ENCODE measurements at regions not wholly inside any gene's neighbourhood (a gene's known extent, or its start where the extent isn't known, plus 50 kb on each side); places are given as distances from the start of the nearest gene placed in this dataset.

DNA sequence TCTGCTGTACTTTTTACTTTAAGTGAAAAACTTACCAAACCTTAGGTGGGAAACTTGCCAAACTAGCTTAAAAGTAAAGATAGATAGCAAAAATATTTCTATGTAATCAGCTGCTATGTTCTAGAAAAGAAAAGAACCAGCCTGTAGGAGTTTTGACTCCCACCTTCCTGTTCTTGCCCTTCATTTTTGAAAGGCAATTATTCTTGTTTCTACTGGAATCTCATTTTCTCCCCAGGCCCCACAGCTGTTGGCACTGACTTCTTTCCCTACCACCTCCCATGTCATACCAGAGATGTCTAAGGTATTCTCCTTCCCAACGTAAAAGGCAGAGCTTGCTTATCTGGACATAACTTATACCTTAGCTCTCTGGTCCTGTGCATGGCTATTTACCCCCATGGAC is 389.7 kb downstream of the ARHGEF28 start:
- no peak overlapping the region for H3K4me2 ChIP-seq (ENCODE audit: low read depth, low read length, poor library complexity, severe bottlenecking)
- H2AFZ ChIP-seq (ENCODE audit: low read length): no peak overlapping the region
- no peaks in the 10 kb centered on the region for H4K20me1 ChIP-seq (ENCODE audit: insufficient read depth, low read length, poor library complexity, severe bottlenecking)
- no peaks in the 10 kb centered on the region for H3K9me2 ChIP-seq (replicated peaks; ENCODE audit: low read depth, low read length)
- no peaks in the 10 kb centered on the region for H3F3A ChIP-seq (ENCODE audit: low read depth)
- H3K9ac ChIP-seq (ENCODE audit: low read depth, low read length, poor library complexity, severe bottlenecking): no peak overlapping the region
- TF ChIP-seq, protein P1, sequence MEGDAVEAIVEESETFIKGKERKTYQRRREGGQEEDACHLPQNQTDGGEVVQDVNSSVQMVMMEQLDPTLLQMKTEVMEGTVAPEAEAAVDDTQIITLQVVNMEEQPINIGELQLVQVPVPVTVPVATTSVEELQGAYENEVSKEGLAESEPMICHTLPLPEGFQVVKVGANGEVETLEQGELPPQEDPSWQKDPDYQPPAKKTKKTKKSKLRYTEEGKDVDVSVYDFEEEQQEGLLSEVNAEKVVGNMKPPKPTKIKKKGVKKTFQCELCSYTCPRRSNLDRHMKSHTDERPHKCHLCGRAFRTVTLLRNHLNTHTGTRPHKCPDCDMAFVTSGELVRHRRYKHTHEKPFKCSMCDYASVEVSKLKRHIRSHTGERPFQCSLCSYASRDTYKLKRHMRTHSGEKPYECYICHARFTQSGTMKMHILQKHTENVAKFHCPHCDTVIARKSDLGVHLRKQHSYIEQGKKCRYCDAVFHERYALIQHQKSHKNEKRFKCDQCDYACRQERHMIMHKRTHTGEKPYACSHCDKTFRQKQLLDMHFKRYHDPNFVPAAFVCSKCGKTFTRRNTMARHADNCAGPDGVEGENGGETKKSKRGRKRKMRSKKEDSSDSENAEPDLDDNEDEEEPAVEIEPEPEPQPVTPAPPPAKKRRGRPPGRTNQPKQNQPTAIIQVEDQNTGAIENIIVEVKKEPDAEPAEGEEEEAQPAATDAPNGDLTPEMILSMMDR (conservative IDR thresholded peaks at IDR 0.05; ENCODE audit: low read length): no peak
- TF ChIP-seq EZH2phosphoT487 (IDR thresholded peaks at IDR 0.05; ENCODE audit: borderline replicate concordance): no peak
- no peaks in the 10 kb centered on the region for H3K36me3 ChIP-seq (ENCODE audit: insufficient read depth, low read length)
- H3K4me1 ChIP-seq (ENCODE audit: insufficient read depth, low read length, poor library complexity, severe bottlenecking): peaks cover 25% of the 10 kb centered on the region
- no peaks in the 10 kb centered on the region for H3K9me3 ChIP-seq (ENCODE audit: insufficient read depth, low read depth, low read length)
- no peaks in the 10 kb centered on the region for H3K79me2 ChIP-seq (ENCODE audit: insufficient read depth, low read length)
- no peak overlapping the region for H3K4me3 ChIP-seq (ENCODE audit: low read length, poor library complexity, severe bottlenecking)
- H3K27me3 ChIP-seq (ENCODE audit: insufficient read depth, low read length, poor library complexity, severe bottlenecking): no peaks in the 10 kb centered on the region

DNA sequence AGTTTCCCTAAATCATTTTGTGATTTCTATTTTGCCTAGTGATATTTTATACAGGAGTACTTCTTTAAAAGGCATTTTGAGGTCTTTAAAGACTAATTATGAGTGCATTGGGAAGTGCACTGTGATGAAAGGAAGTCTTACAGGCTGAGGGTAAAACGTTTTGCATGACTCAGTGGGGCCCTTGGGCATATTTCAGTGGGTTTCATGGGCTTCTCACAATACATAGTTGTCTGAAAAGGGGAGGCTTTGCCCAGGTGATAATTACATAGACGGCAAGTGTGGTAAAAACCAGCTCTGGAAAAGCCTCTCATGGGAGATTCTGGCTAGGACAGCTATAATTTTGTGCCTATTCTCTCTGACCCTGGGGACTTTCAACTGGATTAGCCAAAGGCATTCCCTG is 387.2 kb downstream of the ARHGEF28 start:
- Histone ChIP-seq H3K9ac (ENCODE audit: low read depth, low read length, poor library complexity, severe bottlenecking) (no peak overlapping the region), H3K4me2 (ENCODE audit: low read depth, low read length, poor library complexity, severe bottlenecking) (no peak overlapping the region), H3K27me3 (ENCODE audit: insufficient read depth, low read length, poor library complexity, severe bottlenecking) (no peaks in the 10 kb centered on the region), H2AFZ (ENCODE audit: low read length) (no peak overlapping the region), H3F3A (ENCODE audit: low read depth) (no peaks in the 10 kb centered on the region), H3K4me1 (ENCODE audit: insufficient read depth, low read length, poor library complexity, severe bottlenecking) (peaks cover 17% of the 10 kb centered on the region), H3K9me2 (replicated peaks; ENCODE audit: low read depth, low read length) (no peaks in the 10 kb centered on the region), H4K20me1 (ENCODE audit: insufficient read depth, low read length, poor library complexity, severe bottlenecking) (no peaks in the 10 kb centered on the region), H3K36me3 (ENCODE audit: insufficient read depth, low read length) (no peaks in the 10 kb centered on the region), H3K9me3 (ENCODE audit: insufficient read depth, low read depth, low read length) (no peaks in the 10 kb centered on the region), H3K79me2 (ENCODE audit: insufficient read depth, low read length) (no peaks in the 10 kb centered on the region), H3K4me3 (ENCODE audit: low read length, poor library complexity, severe bottlenecking) (no peak overlapping the region)
- TF ChIP-seq EZH2phosphoT487 (IDR thresholded peaks at IDR 0.05; ENCODE audit: borderline replicate concordance): no peak
- TF ChIP-seq, protein P1 (conservative IDR thresholded peaks at IDR 0.05; ENCODE audit: low read length): no peak

DNA sequence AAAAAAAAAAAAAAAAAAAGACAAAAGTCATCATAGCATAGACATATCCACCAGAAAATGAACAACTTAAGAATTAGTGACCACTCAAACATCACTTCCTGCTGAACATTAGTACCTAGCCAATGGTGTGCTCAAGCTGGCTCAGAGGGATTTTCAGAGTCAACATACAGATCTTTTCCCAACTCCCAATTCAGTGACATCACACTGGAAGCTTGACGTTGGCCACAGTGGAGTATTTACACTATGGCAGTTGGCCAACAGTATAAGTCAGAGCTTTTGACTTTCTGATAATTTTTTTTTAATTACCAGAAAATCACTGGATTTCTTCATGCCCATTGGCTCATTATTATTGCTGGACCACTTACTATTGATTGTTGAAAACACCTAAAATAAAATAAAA is 383.5 kb downstream of the ARHGEF28 start:
- no peaks in the 10 kb centered on the region for H3F3A ChIP-seq (ENCODE audit: low read depth)
- peaks cover 26% of the 10 kb centered on the region for H3K4me1 ChIP-seq (ENCODE audit: insufficient read depth, low read length, poor library complexity, severe bottlenecking)
- no peaks in the 10 kb centered on the region for H3K36me3 ChIP-seq (ENCODE audit: insufficient read depth, low read length)
- no peaks in the 10 kb centered on the region for H3K27me3 ChIP-seq (ENCODE audit: insufficient read depth, low read length, poor library complexity, severe bottlenecking)
- H3K4me2 ChIP-seq (ENCODE audit: low read depth, low read length, poor library complexity, severe bottlenecking): no peak overlapping the region
- no peaks in the 10 kb centered on the region for H3K79me2 ChIP-seq (ENCODE audit: insufficient read depth, low read length)
- TF ChIP-seq, protein P1 (conservative IDR thresholded peaks at IDR 0.05; ENCODE audit: low read length): no peak
- no peak for TF ChIP-seq EZH2phosphoT487 (IDR thresholded peaks at IDR 0.05; ENCODE audit: borderline replicate concordance)
- no peak overlapping the region for H3K9ac ChIP-seq (ENCODE audit: low read depth, low read length, poor library complexity, severe bottlenecking)
- H3K9me3 ChIP-seq (ENCODE audit: insufficient read depth, low read depth, low read length): 0 out of 2 replicates have a peak, but pooled peaks cover 2% of the 10 kb centered on the region
- no peak overlapping the region for H2AFZ ChIP-seq (ENCODE audit: low read length)
- H4K20me1 ChIP-seq (ENCODE audit: insufficient read depth, low read length, poor library complexity, severe bottlenecking): no peaks in the 10 kb centered on the region
- no peaks in the 10 kb centered on the region for H3K9me2 ChIP-seq (replicated peaks; ENCODE audit: low read depth, low read length)
- H3K4me3 ChIP-seq (ENCODE audit: low read length, poor library complexity, severe bottlenecking): no peak overlapping the region

Data from Loucy (cell line).